Astrocyte (in vitro differentiated cells and primary cell): ENCODE measurements at regions not wholly inside any gene's neighbourhood (a gene's known extent, or its start where the extent isn't known, plus 50 kb on each side); places are given as distances from the start of the nearest gene placed in this dataset.

Experiments
- CTCF ChIP-seq: IDR thresholded peaks from 2 replicates; pipeline ENCODE4 v1.5.1; 2011; ENCODE audit warnings: low read depth, mild to moderate bottlenecking, inconsistent platforms, low read length, moderate library complexity; ENCODE audit not compliant: insufficient read depth
- EZH2 ChIP-seq: IDR thresholded peaks from 2 replicates; pipeline ENCODE4 v1.6.1; 2012; ENCODE audit warnings: mild to moderate bottlenecking, low read length, inconsistent platforms; ENCODE audit not compliant: insufficient read depth

GRCh38 chr2:18708203-18708715, 118.9 kb upstream of the NT5C1B start:
- TF ChIP-seq CTCF (no peak), EZH2 (no peak)
